CMK (cell line): ENCODE measurements at regions not wholly inside any gene's neighbourhood (a gene's known extent, or its start where the extent isn't known, plus 50 kb on each side); places are given as distances from the start of the nearest gene placed in this dataset.

ENCODE experiments used
- DNase-seq: peaks from one replicate; pipeline ENCODE4 v3.0.0-alpha.2; 2010; ENCODE audit warnings: low read depth

GRCh38 chr2:121900391-121900790 is 144.9 kb downstream of the TSN start:
- DNase-seq: no peak

- DNase-seq: no peak
Observed at GRCh38 chr2:121902171-121902591, 146.7 kb downstream of the TSN start.

- no peak for DNase-seq
Observed at GRCh38 chr2:121902616-121903015, 147.2 kb downstream of the TSN start.

- no peak for DNase-seq
Observed at GRCh38 chr2:121903037-121903689, 147.7 kb downstream of the TSN start.

GRCh38 chr2:121904656-121905055 is 149.2 kb downstream of the TSN start:
- no peak for DNase-seq

GRCh38 chr2:121905201-121905600 is 149.8 kb downstream of the TSN start:
- no peak for DNase-seq

DNA sequence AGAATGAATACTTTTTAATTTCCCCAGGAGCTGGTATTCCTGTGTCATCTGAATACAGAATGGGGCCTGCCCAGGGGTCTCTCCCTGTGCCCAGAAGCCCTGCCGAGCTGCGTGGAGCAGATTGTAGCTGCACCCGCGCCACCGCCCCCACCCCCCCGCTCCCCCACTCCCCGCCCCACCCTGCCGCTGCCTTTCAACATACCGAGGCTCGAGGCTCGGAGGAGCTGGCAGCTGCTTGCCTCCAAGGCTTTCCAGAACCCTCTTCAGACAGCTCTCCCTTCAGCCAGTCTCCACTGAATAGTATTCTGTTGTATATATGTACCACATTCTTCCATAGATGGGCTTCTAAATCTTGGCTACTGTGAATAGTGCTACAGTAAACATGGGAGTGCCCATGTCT is 150.7 kb downstream of the TSN start:
- DNase-seq: no peak

DNA sequence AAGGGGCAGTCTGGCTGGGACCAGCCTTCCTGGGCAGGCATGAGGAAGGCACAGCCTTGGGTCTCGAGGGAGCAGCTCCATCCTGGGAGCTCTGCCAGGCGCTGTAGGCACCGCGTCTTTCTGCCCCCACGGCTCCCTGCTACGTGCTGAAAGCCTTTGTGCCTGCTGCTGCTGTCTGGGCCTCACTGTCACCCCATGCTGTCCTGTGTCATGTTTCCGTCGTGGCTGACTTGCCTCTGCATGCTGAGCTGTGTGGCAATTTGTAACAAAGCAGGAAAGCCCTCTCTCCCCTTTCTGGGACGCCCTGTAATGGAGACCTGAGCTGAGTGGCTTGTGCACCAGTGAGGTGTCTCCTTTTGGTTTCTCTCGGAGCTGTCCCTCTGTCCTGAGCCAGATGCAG is 152.5 kb downstream of the TSN start:
- no peak for DNase-seq

DNA sequence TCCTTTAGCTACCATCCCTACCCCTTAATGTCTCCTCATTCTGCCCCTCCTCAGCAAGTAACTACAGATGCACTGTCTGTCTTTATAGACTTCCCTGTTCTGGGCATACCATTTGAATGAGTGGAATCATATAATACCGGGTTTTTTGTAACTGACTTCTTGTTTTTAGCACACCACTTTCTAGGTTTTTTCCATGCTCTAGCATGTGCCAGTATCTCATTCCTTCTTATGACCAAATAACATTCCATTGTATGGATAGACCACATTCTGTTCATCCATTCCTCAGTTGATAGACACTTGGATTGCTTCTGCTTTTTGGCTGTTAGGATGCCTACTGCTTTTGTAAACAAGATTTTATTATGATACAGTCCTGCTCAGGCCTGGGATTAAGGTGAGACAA is 154.7 kb downstream of the TSN start:
- no peak for DNase-seq

GRCh38 chr2:121911036-121911435 is 155.6 kb downstream of the TSN start:
- no peak for DNase-seq

DNA sequence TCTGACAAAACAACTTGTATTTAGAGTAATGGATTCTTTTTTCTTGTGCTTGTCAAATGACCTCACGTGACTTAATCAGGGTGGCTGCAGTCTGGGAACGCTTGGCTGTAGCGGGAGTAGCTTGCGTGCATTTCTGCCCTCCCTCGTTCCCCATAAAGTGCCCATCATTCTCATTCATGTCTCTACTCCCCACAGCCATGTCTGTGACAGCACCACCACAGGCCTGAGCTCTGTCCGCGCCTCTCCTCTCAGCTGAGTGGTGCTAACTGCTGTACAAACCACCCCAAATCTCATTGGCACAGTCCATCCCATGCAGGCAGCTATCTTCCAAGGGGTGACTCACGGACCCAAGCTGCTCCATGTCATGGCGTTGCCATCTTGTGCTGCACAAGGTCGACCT is 161.7 kb downstream of the TSN start:
- DNase-seq: no peak

DNA sequence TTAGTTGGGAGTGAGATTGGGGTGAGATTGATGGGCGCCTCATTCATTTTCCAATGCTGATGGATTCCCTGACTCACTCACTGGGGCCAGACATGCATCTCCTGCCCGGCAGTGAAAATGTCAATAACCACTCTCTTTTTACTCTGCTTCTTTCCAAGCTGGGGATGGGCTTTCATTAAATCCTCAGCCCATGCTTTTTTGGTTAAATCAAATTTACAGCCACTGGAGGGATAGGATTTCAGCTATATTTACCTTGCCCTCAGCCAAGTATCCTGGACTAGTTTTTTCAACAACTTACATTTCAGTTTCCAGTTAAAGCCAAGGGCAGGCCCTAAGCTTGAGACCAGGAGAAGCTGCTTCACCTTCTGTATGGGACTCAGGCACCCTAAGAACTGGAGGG is 162.8 kb downstream of the TSN start:
- DNase-seq: no peak

GRCh38 chr2:121919803-121920202 is 164.4 kb downstream of the TSN start:
- no peak for DNase-seq

GRCh38 chr2:121925466-121925865 is 170.0 kb downstream of the TSN start:
- DNase-seq: no peak

GRCh38 chr2:121943285-121943684 is 187.8 kb downstream of the TSN start:
- no peak for DNase-seq

DNA sequence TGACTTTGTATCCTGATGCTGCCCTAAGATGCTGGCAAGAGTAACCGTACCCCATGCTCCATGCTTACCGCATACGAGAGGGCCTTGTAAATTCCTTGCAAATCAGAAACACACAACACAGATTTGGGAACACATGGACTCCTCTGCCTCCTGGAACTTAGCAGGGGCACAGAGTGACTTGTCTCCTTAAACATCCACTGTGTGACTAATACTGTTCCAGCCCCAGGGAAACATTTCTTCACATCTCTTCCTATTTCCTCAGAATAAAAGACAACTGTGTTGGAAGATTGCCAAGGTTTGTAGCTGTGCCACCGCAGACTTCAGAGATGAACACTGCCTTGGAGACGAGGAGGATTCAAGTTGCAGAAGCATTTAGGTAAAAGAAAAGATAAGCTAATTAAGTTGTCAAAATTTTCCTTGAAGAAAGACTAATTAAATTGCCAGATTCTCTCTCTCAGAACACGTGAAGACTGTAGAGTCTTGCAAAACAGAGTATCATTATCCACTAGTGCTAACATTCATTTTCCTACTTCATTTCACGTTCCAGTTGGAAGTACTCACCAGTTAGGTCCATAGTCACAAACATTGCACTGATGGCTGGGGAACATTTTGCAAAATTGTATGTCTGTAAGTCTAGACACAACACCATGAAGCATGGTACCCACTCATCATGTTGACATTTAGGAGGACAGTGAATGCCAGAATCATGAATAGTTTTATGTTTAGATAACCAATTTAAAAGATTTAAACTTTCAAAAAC is 188.8 kb downstream of the TSN start:
- no peak for DNase-seq

DNA sequence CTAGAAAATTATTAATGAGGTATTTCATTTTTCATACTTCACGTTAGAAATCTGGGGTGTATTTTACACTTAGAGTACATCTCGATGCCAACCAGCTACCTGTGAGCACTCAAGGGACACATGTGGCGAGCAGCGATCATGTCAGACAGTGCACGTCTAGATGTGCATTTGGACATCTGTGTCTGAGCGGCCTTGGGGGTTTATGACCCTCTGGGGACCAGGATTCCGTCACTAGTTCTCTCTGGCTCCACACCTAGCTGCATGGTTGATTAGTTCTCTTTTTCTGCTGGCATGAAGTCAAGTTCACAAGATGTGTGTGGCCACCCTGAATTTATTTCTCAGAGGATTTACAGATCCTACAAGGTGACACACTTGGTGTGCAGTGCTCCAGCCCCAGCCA is 192.2 kb downstream of the TSN start:
- no peak for DNase-seq

- DNase-seq: no peak
Observed at GRCh38 chr2:121949271-121949670, 193.8 kb downstream of the TSN start.

DNA sequence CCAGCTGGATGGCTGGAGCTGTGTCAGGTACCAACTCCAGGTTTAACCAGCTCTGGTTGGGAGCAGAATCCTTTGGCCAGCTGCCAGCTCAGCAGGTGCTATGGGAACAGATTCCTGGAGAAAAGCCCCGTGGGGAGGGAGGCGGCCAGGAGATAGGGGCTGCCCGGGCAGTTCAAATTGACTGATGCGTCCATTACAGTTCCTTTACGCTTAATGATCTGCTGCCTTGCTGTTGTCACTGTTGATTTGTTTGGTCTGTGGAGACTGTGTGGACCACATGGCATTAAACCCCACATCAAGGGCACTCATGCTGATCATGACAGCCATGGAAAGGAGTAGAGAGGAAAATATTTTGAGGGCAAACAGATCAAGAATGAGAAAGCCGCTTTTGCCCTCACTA is 200.0 kb downstream of the TSN start:
- DNase-seq: no peak

- DNase-seq: no peak
Observed at GRCh38 chr2:121955872-121956271, 200.4 kb downstream of the TSN start.

DNA sequence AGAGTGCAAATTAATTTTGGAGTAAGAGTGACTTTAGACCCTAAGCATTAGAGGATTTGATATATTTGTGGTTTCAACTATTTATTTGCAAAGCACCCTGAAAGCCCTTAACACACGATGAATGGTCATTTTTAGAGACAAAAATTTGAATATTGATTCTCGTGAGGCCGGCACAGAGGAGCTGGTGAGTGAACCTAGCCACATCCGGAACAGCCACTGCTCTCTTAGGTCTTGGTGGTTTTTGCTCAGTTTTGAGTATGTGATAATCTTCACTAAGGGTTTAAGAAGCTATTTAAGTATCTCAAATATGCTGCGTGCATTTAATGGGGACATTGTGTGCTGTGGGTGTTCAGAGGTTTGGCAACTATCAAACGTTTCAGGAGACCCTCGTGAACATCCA is 204.8 kb downstream of the TSN start:
- DNase-seq: no peak

DNA sequence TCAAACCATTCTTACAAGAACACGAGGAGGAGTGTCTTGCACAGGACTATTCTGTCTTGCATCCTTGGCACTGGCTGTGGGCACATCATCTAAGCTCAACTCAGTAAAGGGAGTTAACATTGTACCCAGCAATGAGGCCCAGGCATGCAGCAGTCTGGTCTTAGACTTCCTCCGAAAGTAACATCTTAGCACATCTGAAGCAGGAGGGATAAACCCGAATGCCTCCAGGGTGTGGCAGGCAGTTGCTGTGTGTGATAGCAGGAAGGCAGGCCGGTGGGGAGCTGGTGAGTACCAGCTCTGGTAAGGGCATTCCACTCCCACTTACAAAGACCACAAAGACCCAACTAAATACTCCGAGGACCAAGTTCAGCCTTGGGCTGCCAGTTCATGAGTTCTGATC is 206.3 kb downstream of the TSN start:
- no peak for DNase-seq

DNA sequence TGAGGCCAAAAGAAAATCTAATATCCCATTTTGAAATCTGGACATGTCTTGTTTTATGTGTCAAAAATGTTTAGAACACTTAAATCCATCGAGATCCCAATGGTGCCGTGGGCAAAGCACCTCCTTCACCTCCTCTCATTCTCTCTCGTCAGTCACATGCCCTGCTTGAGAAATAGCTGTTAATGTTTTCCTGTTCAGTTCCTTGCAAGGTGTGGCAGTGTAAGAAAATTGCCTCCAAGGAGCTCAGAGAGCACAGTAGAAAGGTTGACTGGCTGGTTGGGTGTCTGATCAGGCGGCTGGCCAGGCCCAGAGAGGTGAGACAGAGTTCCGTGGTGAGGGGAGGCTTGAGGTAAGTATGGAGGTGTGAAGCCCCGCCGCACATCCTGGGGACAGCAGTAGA is 210.2 kb downstream of the TSN start:
- no peak for DNase-seq

- no peak for DNase-seq
Observed at GRCh38 chr2:121966663-121967062, 211.2 kb downstream of the TSN start.
